HCT116 (cell line): ENCODE measurements at regions not wholly inside any gene's neighbourhood (a gene's known extent, or its start where the extent isn't known, plus 50 kb on each side); places are given as distances from the start of the nearest gene placed in this dataset.

Experiments
- ATAC-seq: fragments of 200-7000 bp; cut with Tn5 transposase; 2 replicates; pipeline ENCODE4 v1.9.1; 2020; ENCODE audit warnings: mild to moderate bottlenecking, moderate library complexity
- BruUV-seq: library from RNA; stranded (reverse); fragments of 400-500 nt; replicated peaks from 2 replicates; lab custom pipeline; 2021; lab: Mats Ljungman, UMichigan
- CTCF ChIA-PET: fragments of 300-600 bp; sonication (Branson Sonifier 250); formaldehyde crosslinking; loops from one replicate; lab custom pipeline; 2021; ENCODE audit warnings: antibody characterized with exemption; lab: Charles Lee
- POLR2A ChIA-PET: fragments of 300-600, 350-600 bp; sonication (Branson Sonifier 250); formaldehyde crosslinking; loops from one replicate; lab custom pipeline; 2021; ENCODE audit warnings: antibody characterized with exemption; lab: Charles Lee
- RAD21 ChIA-PET, 2 experiments: fragments of 300-600 bp; sonication (Branson Sonifier 250); formaldehyde crosslinking; loops; one replicate each; lab custom pipeline; 2023; ENCODE audit warnings: low total read pairs in 2 of 2; ENCODE audit not compliant: uncharacterized antibody in 2 of 2, unreplicated experiment in 2 of 2, low non-redundant PET in 1 of 2; lab: Charles Lee
- DNase-seq: peaks from one replicate; pipeline ENCODE4 v3.0.0-alpha.2; 2010; ENCODE audit warnings: low read depth, low spot score
- H2AFZ ChIP-seq: fragments of 200-600 bp; shearing (Covaris generic), sonication (generic); 2 replicates; pipeline ENCODE4 v1.6.1; 2017; ENCODE audit warnings: low read depth, mixed run types, mixed read lengths, antibody characterized with exemption, low read length; ENCODE audit not compliant: poor library complexity, severe bottlenecking
- H3K27ac ChIP-seq: 2 replicates; pipeline ENCODE4 v1.5.1; 2012; ENCODE audit warnings: low read depth, low read length
- H3K27me3 ChIP-seq: fragments of 200-600 bp; sonication (generic); 2 replicates; pipeline ENCODE4 v1.6.1; 2016; ENCODE audit warnings: mixed run types, low read length, mixed read lengths; ENCODE audit not compliant: insufficient read depth
- H3K36me3 ChIP-seq, 2 experiments: fragments of 200-500 bp in 1 of 2; fragments of 200-600 bp in 1 of 2; sonication (Bioruptor generic) in 1 of 2; sonication (generic) in 1 of 2; 2 replicates each; pipeline versions ENCODE4 v1.5.1 to v1.6.1; 2014 to 2016; ENCODE audit warnings: low read length in 2 of 2, inconsistent platforms in 1 of 2, mixed read lengths in 1 of 2, mixed run types in 1 of 2; ENCODE audit not compliant: insufficient read depth in 2 of 2, control insufficient read depth in 1 of 2
- H3K4me1 ChIP-seq, 2 experiments: fragments of 200-600 bp in 1 of 2; sonication (generic) in 1 of 2; 2 replicates each; pipeline versions ENCODE4 v1.5.1 to v1.6.1; 2012 to 2017; ENCODE audit warnings: low read length in 2 of 2, inconsistent platforms in 1 of 2, mild to moderate bottlenecking in 1 of 2, mixed read lengths in 1 of 2, mixed run types in 1 of 2, moderate library complexity in 1 of 2; ENCODE audit not compliant: insufficient read depth in 2 of 2, control insufficient read depth in 1 of 2
- H3K4me2 ChIP-seq: fragments of 200-600 bp; sonication (generic); 2 replicates; pipeline ENCODE4 v1.6.1; 2017; ENCODE audit warnings: mixed run types, low read length, mixed read lengths
- H3K4me3 ChIP-seq, 2 experiments: fragments of 200-600 bp in 1 of 2; sonication (generic) in 1 of 2; replicated peaks in 1 of 2; 2 replicates each; pipeline ENCODE4 v1.5.1; 2011 to 2016; ENCODE audit warnings: low read length in 2 of 2, control low read depth in 1 of 2, low read depth in 1 of 2, mild to moderate bottlenecking in 1 of 2, mixed read lengths in 1 of 2, mixed run types in 1 of 2
- H3K79me2 ChIP-seq: fragments of 200-600 bp; sonication (generic); 2 replicates; pipeline ENCODE4 v1.6.1; 2017; ENCODE audit warnings: mild to moderate bottlenecking, mixed run types, low read length, moderate library complexity, mixed read lengths; ENCODE audit not compliant: insufficient read depth
- H3K9ac ChIP-seq: fragments of 200-600 bp; sonication (generic); 2 replicates; pipeline ENCODE4 v1.6.1; 2016; ENCODE audit warnings: low read length, mixed read lengths
- H3K9me2 ChIP-seq: fragments of 200-600 bp; sonication (generic), shearing (Covaris generic); 2 replicates; pipeline ENCODE4 v1.6.1; 2017; ENCODE audit warnings: mixed run types, mild to moderate bottlenecking, moderate library complexity; ENCODE audit not compliant: insufficient read depth
- H3K9me3 ChIP-seq, 2 experiments: fragments of 200-500 bp in 1 of 2; fragments of 200-600 bp in 1 of 2; sonication (Bioruptor generic) in 1 of 2; sonication (generic) in 1 of 2; 2 replicates each; pipeline ENCODE4 v1.6.1; 2014 to 2017; ENCODE audit warnings: low read length in 2 of 2, mixed read lengths in 2 of 2, inconsistent platforms in 1 of 2, low read depth in 1 of 2, mild to moderate bottlenecking in 1 of 2, mixed run types in 1 of 2, moderate library complexity in 1 of 2; ENCODE audit not compliant: control insufficient read depth in 1 of 2, insufficient read depth in 1 of 2
- H4K20me1 ChIP-seq: fragments of 200-600 bp; sonication (generic), shearing (Covaris generic); 2 replicates; pipeline ENCODE4 v1.6.1; 2017; ENCODE audit warnings: mixed run types, mild to moderate bottlenecking, moderate library complexity; ENCODE audit not compliant: insufficient read depth
- EGR1 ChIP-seq: IDR thresholded peaks from 2 replicates; pipeline ENCODE4 v1.6.1; 2012; ENCODE audit warnings: low read depth
- EZH2 ChIP-seq: fragments of 200-600 bp; sonication (generic); IDR thresholded peaks from 2 replicates; pipeline ENCODE4 v1.6.1; 2017; ENCODE audit warnings: antibody characterized with exemption, mixed run types
- FOSL1 ChIP-seq: IDR thresholded peaks from 2 replicates; pipeline ENCODE4 v1.6.1; 2012; ENCODE audit warnings: low read depth
- JUND ChIP-seq: IDR thresholded peaks from 2 replicates; pipeline ENCODE4 v1.6.1; 2012
- RAD21 ChIP-seq: IDR thresholded peaks from 2 replicates; pipeline ENCODE4 v1.6.1; 2012; ENCODE audit warnings: low read depth, mild to moderate bottlenecking
- SRF ChIP-seq: IDR thresholded peaks from 2 replicates; pipeline ENCODE4 v1.6.1; 2012; ENCODE audit warnings: low read depth
- ZNF274 ChIP-seq: fragments of 200-500 bp; sonication (Bioruptor generic); IDR thresholded peaks from 2 replicates; pipeline ENCODE4 v1.6.1; 2014; ENCODE audit warnings: mild to moderate bottlenecking, low read depth, low read length, inconsistent platforms
- intact Hi-C: fragments of 100-400 bp; cut with micrococcal nuclease; formaldehyde crosslinking; loops from 2 replicates; pipeline ENCODE4 v1.10.0; 2022
- TF ChIP-seq, protein P1 (sequence below), 3 experiments: fragments of 200-600 bp in 1 of 3; sonication (generic) in 1 of 3; IDR thresholded peaks in 2 of 3; conservative IDR thresholded peaks in 1 of 3; 2 replicates each; pipeline ENCODE4 v1.5.1; 2012 to 2017; ENCODE audit warnings: low read depth in 2 of 3, low read length in 2 of 3, antibody characterized with exemption in 1 of 3, borderline replicate concordance in 1 of 3, control low read depth in 1 of 3, mild to moderate bottlenecking in 1 of 3, mixed read lengths in 1 of 3, mixed run types in 1 of 3, moderate library complexity in 1 of 3; ENCODE audit not compliant: insufficient read depth in 1 of 3
- TF ChIP-seq, protein P2 (sequence below): IDR thresholded peaks from 2 replicates; pipeline ENCODE4 v1.6.1; 2012; ENCODE audit warnings: low read depth
- TF ChIP-seq, protein P3 (sequence below): IDR thresholded peaks from 2 replicates; pipeline ENCODE4 v1.6.1; 2012

DNA sequence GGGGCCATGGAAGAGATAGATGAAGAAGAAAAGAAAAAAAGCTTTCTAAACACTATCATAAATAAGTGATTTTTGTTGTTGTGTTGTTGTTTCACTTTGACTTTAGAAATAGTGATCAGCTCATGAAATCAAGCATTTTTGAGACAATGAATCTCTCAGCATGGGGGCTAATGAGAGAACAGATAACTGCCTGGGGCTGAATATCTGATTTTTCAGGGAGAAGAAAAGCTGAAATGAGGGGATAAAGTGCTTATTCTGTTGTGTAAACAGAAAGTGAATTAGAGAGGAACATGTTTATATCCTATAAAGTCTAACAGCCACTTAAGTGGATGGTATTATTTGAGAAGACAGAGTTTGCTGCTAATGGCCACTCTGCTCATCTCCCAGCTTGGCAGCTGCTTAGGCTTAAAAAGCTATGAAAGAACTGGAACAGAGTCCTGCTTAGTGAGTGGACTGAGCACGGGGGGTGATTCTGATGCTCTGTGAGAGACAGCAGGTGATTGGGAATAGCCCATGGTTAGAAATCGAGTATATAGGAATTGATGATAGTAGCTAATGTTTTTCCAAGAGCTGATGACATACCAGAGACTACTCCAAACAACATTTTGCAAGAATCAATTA, 646.1 kb upstream of the TMEM132C start:
- TF ChIP-seq, protein P1, sequence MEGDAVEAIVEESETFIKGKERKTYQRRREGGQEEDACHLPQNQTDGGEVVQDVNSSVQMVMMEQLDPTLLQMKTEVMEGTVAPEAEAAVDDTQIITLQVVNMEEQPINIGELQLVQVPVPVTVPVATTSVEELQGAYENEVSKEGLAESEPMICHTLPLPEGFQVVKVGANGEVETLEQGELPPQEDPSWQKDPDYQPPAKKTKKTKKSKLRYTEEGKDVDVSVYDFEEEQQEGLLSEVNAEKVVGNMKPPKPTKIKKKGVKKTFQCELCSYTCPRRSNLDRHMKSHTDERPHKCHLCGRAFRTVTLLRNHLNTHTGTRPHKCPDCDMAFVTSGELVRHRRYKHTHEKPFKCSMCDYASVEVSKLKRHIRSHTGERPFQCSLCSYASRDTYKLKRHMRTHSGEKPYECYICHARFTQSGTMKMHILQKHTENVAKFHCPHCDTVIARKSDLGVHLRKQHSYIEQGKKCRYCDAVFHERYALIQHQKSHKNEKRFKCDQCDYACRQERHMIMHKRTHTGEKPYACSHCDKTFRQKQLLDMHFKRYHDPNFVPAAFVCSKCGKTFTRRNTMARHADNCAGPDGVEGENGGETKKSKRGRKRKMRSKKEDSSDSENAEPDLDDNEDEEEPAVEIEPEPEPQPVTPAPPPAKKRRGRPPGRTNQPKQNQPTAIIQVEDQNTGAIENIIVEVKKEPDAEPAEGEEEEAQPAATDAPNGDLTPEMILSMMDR (IDR thresholded peaks at IDR 0.05 in 2 of 3, conservative IDR thresholded peaks at IDR 0.05 in 1 of 3; ENCODE audit: borderline replicate concordance in 1 of 3, insufficient read depth in 1 of 3, low read depth in 2 of 3, low read length in 2 of 3): no peak
- no peak for TF ChIP-seq EGR1
- TF ChIP-seq, protein P2, sequence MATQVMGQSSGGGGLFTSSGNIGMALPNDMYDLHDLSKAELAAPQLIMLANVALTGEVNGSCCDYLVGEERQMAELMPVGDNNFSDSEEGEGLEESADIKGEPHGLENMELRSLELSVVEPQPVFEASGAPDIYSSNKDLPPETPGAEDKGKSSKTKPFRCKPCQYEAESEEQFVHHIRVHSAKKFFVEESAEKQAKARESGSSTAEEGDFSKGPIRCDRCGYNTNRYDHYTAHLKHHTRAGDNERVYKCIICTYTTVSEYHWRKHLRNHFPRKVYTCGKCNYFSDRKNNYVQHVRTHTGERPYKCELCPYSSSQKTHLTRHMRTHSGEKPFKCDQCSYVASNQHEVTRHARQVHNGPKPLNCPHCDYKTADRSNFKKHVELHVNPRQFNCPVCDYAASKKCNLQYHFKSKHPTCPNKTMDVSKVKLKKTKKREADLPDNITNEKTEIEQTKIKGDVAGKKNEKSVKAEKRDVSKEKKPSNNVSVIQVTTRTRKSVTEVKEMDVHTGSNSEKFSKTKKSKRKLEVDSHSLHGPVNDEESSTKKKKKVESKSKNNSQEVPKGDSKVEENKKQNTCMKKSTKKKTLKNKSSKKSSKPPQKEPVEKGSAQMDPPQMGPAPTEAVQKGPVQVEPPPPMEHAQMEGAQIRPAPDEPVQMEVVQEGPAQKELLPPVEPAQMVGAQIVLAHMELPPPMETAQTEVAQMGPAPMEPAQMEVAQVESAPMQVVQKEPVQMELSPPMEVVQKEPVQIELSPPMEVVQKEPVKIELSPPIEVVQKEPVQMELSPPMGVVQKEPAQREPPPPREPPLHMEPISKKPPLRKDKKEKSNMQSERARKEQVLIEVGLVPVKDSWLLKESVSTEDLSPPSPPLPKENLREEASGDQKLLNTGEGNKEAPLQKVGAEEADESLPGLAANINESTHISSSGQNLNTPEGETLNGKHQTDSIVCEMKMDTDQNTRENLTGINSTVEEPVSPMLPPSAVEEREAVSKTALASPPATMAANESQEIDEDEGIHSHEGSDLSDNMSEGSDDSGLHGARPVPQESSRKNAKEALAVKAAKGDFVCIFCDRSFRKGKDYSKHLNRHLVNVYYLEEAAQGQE: no peak
- no peak for TF ChIP-seq JUND
- no peak for TF ChIP-seq SRF
- TF ChIP-seq RAD21: no peak
- TF ChIP-seq EZH2: no peak
- TF ChIP-seq, protein P3, sequence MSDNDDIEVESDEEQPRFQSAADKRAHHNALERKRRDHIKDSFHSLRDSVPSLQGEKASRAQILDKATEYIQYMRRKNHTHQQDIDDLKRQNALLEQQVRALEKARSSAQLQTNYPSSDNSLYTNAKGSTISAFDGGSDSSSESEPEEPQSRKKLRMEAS: no peak
- no peak for TF ChIP-seq ZNF274
- no peak for TF ChIP-seq FOSL1
- TF ChIP-seq, all 23 proteins: peak for 0
- BruUV-seq: no TSS peak
- no peaks in the 10 kb centered on the region for H3K79me2 ChIP-seq
- no peak overlapping the region for H2AFZ ChIP-seq
- H3K4me1 ChIP-seq: no peaks in the 10 kb centered on the region
- H3K27ac ChIP-seq: no peak overlapping the region
- no peak overlapping the region for H3K4me3 ChIP-seq
- no peak overlapping the region for H3K4me2 ChIP-seq
- ChIA-PET RAD21 (no interaction called here), CTCF (no interaction called here), POLR2A (no interaction called here)
- peaks cover 0 to 21% of the 10 kb centered on the region in 2 experiments; a peak in 2 of 4 replicates for H3K9me3 ChIP-seq
- ATAC-seq (no peak), DNase-seq (no peak)
- no peak overlapping the region for H3K9ac ChIP-seq
- no peaks in the 10 kb centered on the region for H4K20me1 ChIP-seq
- no peaks in the 10 kb centered on the region for H3K27me3 ChIP-seq
- H3K36me3 ChIP-seq: no peaks in the 10 kb centered on the region
- no peaks in the 10 kb centered on the region for H3K9me2 ChIP-seq
- intact Hi-C loops: no loop called here
